Small intestine (tissue), 7 donors: ENCODE measurements at regions not wholly inside any gene's neighbourhood (a gene's known extent, or its start where the extent isn't known, plus 50 kb on each side); places are given as distances from the start of the nearest gene placed in this dataset.
A peak's percentile ranks its signal among the peaks of the same experiment; 100 is the strongest.

Source experiments
- DNase-seq, 2 donors: peaks; one replicate each; pipeline versions ENCODE4 v3.0.0 to v3.0.0-alpha.2; 2013
- FAIRE-seq: peaks from 2 replicates; lab custom pipeline; 2012; peaks lifted over from hg19 to GRCh38; lab: Jason Lieb, UNC
- H3K27ac ChIP-seq, 3 donors: one replicate each; pipeline ENCODE4 v1.5.1; 2013; ENCODE audit warnings: low read length in 2 of 3, mild to moderate bottlenecking in 2 of 3, control low read depth in 1 of 3, inconsistent platforms in 1 of 3, low read depth in 1 of 3, moderate library complexity in 1 of 3
- H3K27me3 ChIP-seq, 3 donors: one replicate each; pipeline ENCODE4 v1.6.1; 2013; ENCODE audit warnings: low read length in 3 of 3, inconsistent platforms in 1 of 3; ENCODE audit not compliant: control insufficient read depth in 3 of 3, insufficient read depth in 3 of 3
- H3K36me3 ChIP-seq, 3 donors: one replicate each; pipeline ENCODE4 v1.6.1; 2013; ENCODE audit warnings: low read length in 3 of 3, inconsistent platforms in 1 of 3, low read depth in 1 of 3, mild to moderate bottlenecking in 1 of 3, moderate library complexity in 1 of 3; ENCODE audit not compliant: control insufficient read depth in 3 of 3, insufficient read depth in 2 of 3
- H3K4me1 ChIP-seq, 3 donors: one replicate each; pipeline ENCODE4 v1.6.1; 2013; ENCODE audit warnings: low read length in 2 of 3, inconsistent platforms in 1 of 3, low read depth in 1 of 3, mild to moderate bottlenecking in 1 of 3, moderate library complexity in 1 of 3; ENCODE audit not compliant: control insufficient read depth in 3 of 3, insufficient read depth in 2 of 3
- H3K4me3 ChIP-seq, 3 donors: one replicate each; pipeline ENCODE4 v1.5.1; 2013; ENCODE audit warnings: low read length in 3 of 3, control low read depth in 1 of 3, inconsistent platforms in 1 of 3, low read depth in 1 of 3, mild to moderate bottlenecking in 1 of 3, moderate library complexity in 1 of 3
- H3K9me3 ChIP-seq, 2 donors: one replicate each; pipeline ENCODE4 v1.6.1; 2013; ENCODE audit warnings: low read depth in 1 of 2, low read length in 1 of 2; ENCODE audit not compliant: control insufficient read depth in 2 of 2, insufficient read depth in 1 of 2
- WGBS, 3 donors: extraction: QIAGEN DNeasy Blood & Tissue Kit; methylation state at CpG; one replicate each; pipeline ENCODE4 v1.1.7; 2013; 5-methylcytosine and 5-hydroxymethylcytosine counted together
- donor health status: healthy with polysubstance abuse.
- donor health status: control.
- donor health status: control.
- donor health status: Bipolar disorder and iron deficiency.
- donor health status: healthy.

GRCh38 chr18:61608316-61608715, 275.1 kb downstream of the CDH20 start:
- FAIRE-seq (no peak), DNase-seq (no peak)
- Histone ChIP-seq H3K9me3 (no peaks in the 10 kb centered on the region), H3K27me3 (peaks cover 0 to 14% (median 0%) of the 10 kb centered on the region in 3 donors), H3K4me1 (no peaks in the 10 kb centered on the region), H3K36me3 (no peaks in the 10 kb centered on the region), H3K27ac (no peak overlapping the region), H3K4me3 (no peak overlapping the region)
- WGBS, 3 donors: 56 to 66% (median 59%) methylated on average over 1 of the region's 1 CpG

GRCh38 chr18:61607867-61608266, 274.6 kb downstream of the CDH20 start:
- FAIRE-seq (no peak), DNase-seq (no peak)
- Histone ChIP-seq H3K4me1 (no peaks in the 10 kb centered on the region), H3K9me3 (no peaks in the 10 kb centered on the region), H3K27ac (no peak overlapping the region), H3K27me3 (peaks cover 0 to 14% (median 0%) of the 10 kb centered on the region in 3 donors), H3K36me3 (no peaks in the 10 kb centered on the region), H3K4me3 (no peak overlapping the region)
- WGBS, 3 donors: 85 to 98% (median 95%) methylated on average over 2 of the region's 2 CpGs

DNA sequence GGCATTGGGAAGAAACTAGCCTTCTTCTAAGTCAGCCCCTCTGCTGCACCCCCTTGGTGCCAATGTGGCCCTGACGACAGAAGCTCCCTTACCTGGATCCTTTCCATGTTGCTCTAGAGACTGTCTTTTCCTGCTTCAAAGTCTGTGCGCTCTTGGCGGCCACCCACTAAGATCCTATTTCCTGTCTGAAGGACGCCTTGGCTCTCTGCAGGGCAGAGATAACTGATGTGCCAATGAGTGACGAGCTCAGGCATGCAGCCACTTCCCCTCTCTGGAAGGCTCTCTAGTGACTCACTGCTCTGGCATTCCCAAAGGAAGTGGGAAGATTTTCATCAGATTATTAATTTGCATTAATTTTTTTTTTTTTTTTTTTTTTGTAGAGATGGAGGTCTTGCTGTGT, 273.5 kb downstream of the CDH20 start:
- no peaks in the 10 kb centered on the region for H3K4me1 ChIP-seq
- H3K27ac ChIP-seq: peak overlapping the region in 1 of 3 donors; percentile 56
- WGBS, 3 donors: 5 to 16% (median 5%) methylated on average over 5 of the region's 5 CpGs
- no peak overlapping the region for H3K4me3 ChIP-seq
- DNase-seq: peak; percentile 32 to 54
- H3K9me3 ChIP-seq: no peaks in the 10 kb centered on the region
- peaks cover 0 to 14% (median 0%) of the 10 kb centered on the region in 3 donors for H3K27me3 ChIP-seq
- H3K36me3 ChIP-seq: no peaks in the 10 kb centered on the region
- no peak for FAIRE-seq

DNA sequence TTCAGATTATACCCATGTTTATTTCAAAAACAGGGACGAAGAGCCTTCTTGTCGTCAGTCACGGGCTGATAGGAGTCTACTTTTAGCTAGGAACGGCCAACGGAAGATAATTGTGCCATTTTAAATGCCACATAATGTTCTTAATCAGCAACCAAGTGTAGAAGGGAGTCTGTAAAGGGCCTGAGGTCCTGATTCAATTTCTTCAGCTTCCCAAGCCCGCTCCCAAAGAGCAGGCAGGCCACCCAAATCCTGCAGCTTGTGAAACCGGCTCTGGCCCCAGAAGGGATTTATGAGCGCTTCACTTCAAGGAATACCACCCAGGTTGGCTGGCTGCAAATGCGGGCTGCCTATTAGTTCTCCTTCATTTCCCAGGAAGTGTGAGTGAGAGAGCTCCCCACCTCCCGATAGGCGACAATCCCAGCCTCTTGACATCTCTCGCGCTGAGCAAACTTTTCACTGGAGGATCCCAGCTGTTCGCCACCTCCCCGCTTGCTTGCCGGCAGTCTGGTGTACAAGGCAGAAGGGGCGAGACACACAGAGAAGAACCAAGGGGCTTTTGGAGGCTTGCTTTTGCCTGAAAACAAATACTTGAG, 272.9 kb downstream of the CDH20 start:
- peaks cover 0 to 14% (median 0%) of the 10 kb centered on the region in 3 donors for H3K27me3 ChIP-seq
- WGBS, 3 donors: 50 to 71% (median 71%) methylated on average over 17 of the region's 17 CpGs
- no peaks in the 10 kb centered on the region for H3K36me3 ChIP-seq
- H3K4me3 ChIP-seq: no peak overlapping the region
- H3K9me3 ChIP-seq: no peaks in the 10 kb centered on the region
- peak overlapping the region in 1 of 3 donors; percentile 56 for H3K27ac ChIP-seq
- peak in 1 of 2 donors; percentile 8 for DNase-seq
- FAIRE-seq: no peak
- no peaks in the 10 kb centered on the region for H3K4me1 ChIP-seq

DNA sequence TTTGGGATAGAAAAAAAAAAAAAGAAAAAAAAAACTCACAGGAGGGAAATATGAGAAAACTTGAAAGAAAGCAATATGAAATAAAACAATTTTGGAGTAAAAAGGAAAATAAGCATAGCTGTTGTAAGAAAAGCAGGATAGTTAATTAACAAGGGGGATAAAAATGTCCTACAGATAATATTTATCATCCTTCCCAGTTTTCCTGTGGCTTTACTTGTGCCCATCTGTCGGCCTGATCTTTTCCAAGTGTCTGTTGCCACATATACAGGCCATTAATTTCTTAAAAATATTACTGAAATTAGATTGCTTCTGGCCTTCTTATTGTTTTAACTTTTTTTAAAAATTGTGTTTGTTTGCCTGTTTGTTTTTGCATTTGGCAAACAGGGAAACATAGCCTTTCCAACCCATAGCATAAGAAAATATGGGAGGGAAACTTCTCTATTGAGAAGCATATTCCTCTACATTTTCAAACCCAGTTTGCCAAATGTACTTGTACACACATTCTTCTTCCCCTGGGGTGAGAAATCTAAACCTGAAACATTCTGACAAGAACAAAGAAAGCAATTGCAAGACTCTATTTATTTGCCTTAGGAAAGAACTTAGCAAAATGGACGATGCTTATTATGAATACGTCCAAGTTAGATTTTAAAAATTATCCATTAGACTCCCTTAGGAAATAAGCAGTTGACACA, 272.3 kb downstream of the CDH20 start:
- WGBS, 3 donors: 50 to 73% (median 63%) methylated on average over 3 of the region's 3 CpGs
- H3K27me3 ChIP-seq: peaks cover 0 to 15% (median 0%) of the 10 kb centered on the region in 3 donors
- H3K4me3 ChIP-seq: no peak overlapping the region
- H3K4me1 ChIP-seq: no peaks in the 10 kb centered on the region
- no peak overlapping the region for H3K27ac ChIP-seq
- no peak for FAIRE-seq
- H3K36me3 ChIP-seq: no peaks in the 10 kb centered on the region
- no peaks in the 10 kb centered on the region for H3K9me3 ChIP-seq
- DNase-seq: no peak
